ENCODE measurements at regions not wholly inside any gene's neighbourhood (a gene's known extent, or its start where the extent isn't known, plus 50 kb on each side); places are given as distances from the start of the nearest gene placed in this dataset.

- H3K4me2 ChIP-seq (ENCODE audit: low read length), result no peak overlapping the region
- H2AFZ ChIP-seq (ENCODE audit: low read depth, low read length), result no peak overlapping the region
- H3K4me1 ChIP-seq (ENCODE audit: low read length), result no peaks in the 10 kb centered on the region
- H3K27ac ChIP-seq (ENCODE audit: low read length), result no peak overlapping the region
- no peaks in the 10 kb centered on the region for H3K27me3 ChIP-seq (ENCODE audit: low read depth, low read length)
- no peaks in the 10 kb centered on the region for H3K79me2 ChIP-seq (ENCODE audit: low read length)
- no peaks in the 10 kb centered on the region for H3K9me3 ChIP-seq (ENCODE audit: insufficient read depth, low read length)
- no peaks in the 10 kb centered on the region for H4K20me1 ChIP-seq (ENCODE audit: insufficient read depth, low read length)
- H3K9ac ChIP-seq (ENCODE audit: low read length), result no peak overlapping the region
- H3K36me3 ChIP-seq (replicated peaks; ENCODE audit: low read depth, low read length), result no peaks in the 10 kb centered on the region
- TF ChIP-seq EZH2phosphoT487 (IDR thresholded peaks at IDR 0.05; ENCODE audit: low read depth), result no peak
- TF ChIP-seq, protein P1, sequence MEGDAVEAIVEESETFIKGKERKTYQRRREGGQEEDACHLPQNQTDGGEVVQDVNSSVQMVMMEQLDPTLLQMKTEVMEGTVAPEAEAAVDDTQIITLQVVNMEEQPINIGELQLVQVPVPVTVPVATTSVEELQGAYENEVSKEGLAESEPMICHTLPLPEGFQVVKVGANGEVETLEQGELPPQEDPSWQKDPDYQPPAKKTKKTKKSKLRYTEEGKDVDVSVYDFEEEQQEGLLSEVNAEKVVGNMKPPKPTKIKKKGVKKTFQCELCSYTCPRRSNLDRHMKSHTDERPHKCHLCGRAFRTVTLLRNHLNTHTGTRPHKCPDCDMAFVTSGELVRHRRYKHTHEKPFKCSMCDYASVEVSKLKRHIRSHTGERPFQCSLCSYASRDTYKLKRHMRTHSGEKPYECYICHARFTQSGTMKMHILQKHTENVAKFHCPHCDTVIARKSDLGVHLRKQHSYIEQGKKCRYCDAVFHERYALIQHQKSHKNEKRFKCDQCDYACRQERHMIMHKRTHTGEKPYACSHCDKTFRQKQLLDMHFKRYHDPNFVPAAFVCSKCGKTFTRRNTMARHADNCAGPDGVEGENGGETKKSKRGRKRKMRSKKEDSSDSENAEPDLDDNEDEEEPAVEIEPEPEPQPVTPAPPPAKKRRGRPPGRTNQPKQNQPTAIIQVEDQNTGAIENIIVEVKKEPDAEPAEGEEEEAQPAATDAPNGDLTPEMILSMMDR (IDR thresholded peaks at IDR 0.05; ENCODE audit: low read depth, low read length), result no peak
- no peak overlapping the region for H3K4me3 ChIP-seq (ENCODE audit: low read length)
Measured at GRCh38 chr2:196584903-196585302, 54.6 kb upstream of the CCDC150 start.

GRCh38 chr2:196586511-196586991 is 53.0 kb upstream of the CCDC150 start:
- Histone ChIP-seq H3K36me3 (replicated peaks; ENCODE audit: low read depth, low read length) (no peaks in the 10 kb centered on the region), H3K9ac (ENCODE audit: low read length) (no peak overlapping the region), H3K27ac (ENCODE audit: low read length) (no peak overlapping the region), H3K4me3 (ENCODE audit: low read length) (no peak overlapping the region), H4K20me1 (ENCODE audit: insufficient read depth, low read length) (no peaks in the 10 kb centered on the region), H2AFZ (ENCODE audit: low read depth, low read length) (no peak overlapping the region), H3K4me1 (ENCODE audit: low read length) (no peaks in the 10 kb centered on the region), H3K27me3 (ENCODE audit: low read depth, low read length) (peaks cover 1% of the 10 kb centered on the region; the same call in 1 of the 2 replicates), H3K4me2 (ENCODE audit: low read length) (no peak overlapping the region), H3K9me3 (ENCODE audit: insufficient read depth, low read length) (no peaks in the 10 kb centered on the region), H3K79me2 (ENCODE audit: low read length) (no peaks in the 10 kb centered on the region)
- no peak for TF ChIP-seq EZH2phosphoT487 (IDR thresholded peaks at IDR 0.05; ENCODE audit: low read depth)
- TF ChIP-seq, protein P1 (IDR thresholded peaks at IDR 0.05; ENCODE audit: low read depth, low read length), result no peak

- peaks cover 5% of the 10 kb centered on the region; the same call in 1 of the 2 replicates for H3K27me3 ChIP-seq (ENCODE audit: low read depth, low read length)
- no peak overlapping the region for H3K4me3 ChIP-seq (ENCODE audit: low read length)
- TF ChIP-seq EZH2phosphoT487 (IDR thresholded peaks at IDR 0.05; ENCODE audit: low read depth), result no peak
- TF ChIP-seq, protein P1 (IDR thresholded peaks at IDR 0.05; ENCODE audit: low read depth, low read length), result no peak
- no peaks in the 10 kb centered on the region for H3K79me2 ChIP-seq (ENCODE audit: low read length)
- H3K4me1 ChIP-seq (ENCODE audit: low read length), result no peaks in the 10 kb centered on the region
- no peak overlapping the region for H2AFZ ChIP-seq (ENCODE audit: low read depth, low read length)
- no peak overlapping the region for H3K9ac ChIP-seq (ENCODE audit: low read length)
- H3K36me3 ChIP-seq (replicated peaks; ENCODE audit: low read depth, low read length), result no peaks in the 10 kb centered on the region
- no peaks in the 10 kb centered on the region for H3K9me3 ChIP-seq (ENCODE audit: insufficient read depth, low read length)
- H3K27ac ChIP-seq (ENCODE audit: low read length), result no peak overlapping the region
- no peak overlapping the region for H3K4me2 ChIP-seq (ENCODE audit: low read length)
- H4K20me1 ChIP-seq (ENCODE audit: insufficient read depth, low read length), result no peaks in the 10 kb centered on the region
Measured at GRCh38 chr2:196587056-196587455, 52.5 kb upstream of the CCDC150 start.

GRCh38 chr2:196587739-196588138 is 51.8 kb upstream of the CCDC150 start:
- Histone ChIP-seq H3K4me1 (ENCODE audit: low read length) (no peaks in the 10 kb centered on the region), H2AFZ (ENCODE audit: low read depth, low read length) (no peak overlapping the region), H3K9ac (ENCODE audit: low read length) (no peak overlapping the region), H3K27me3 (ENCODE audit: low read depth, low read length) (peaks cover 7% of the 10 kb centered on the region; the same call in 1 of the 2 replicates), H3K36me3 (replicated peaks; ENCODE audit: low read depth, low read length) (no peaks in the 10 kb centered on the region), H3K4me2 (ENCODE audit: low read length) (no peak overlapping the region), H3K27ac (ENCODE audit: low read length) (no peak overlapping the region), H3K79me2 (ENCODE audit: low read length) (no peaks in the 10 kb centered on the region), H4K20me1 (ENCODE audit: insufficient read depth, low read length) (no peaks in the 10 kb centered on the region), H3K9me3 (ENCODE audit: insufficient read depth, low read length) (no peaks in the 10 kb centered on the region), H3K4me3 (ENCODE audit: low read length) (no peak overlapping the region)
- TF ChIP-seq, protein P1 (IDR thresholded peaks at IDR 0.05; ENCODE audit: low read depth, low read length), result no peak
- TF ChIP-seq EZH2phosphoT487 (IDR thresholded peaks at IDR 0.05; ENCODE audit: low read depth), result no peak

Measured in OCI-LY3 (cell line).